Lower leg skin (tissue), 4 donors: ENCODE measurements at regions not wholly inside any gene's neighbourhood (a gene's known extent, or its start where the extent isn't known, plus 50 kb on each side); places are given as distances from the start of the nearest gene placed in this dataset.

Source experiments
- DNase-seq, 2 donors: peaks; one replicate each; pipeline ENCODE4 v3.0.0-alpha.2; 2019; ENCODE audit warnings: low spot score in 2 of 2
- H3K4me3 ChIP-seq: fragments of 200-600 bp; sonication (generic); 2 replicates; pipeline ENCODE4 v1.5.1; 2017; ENCODE audit warnings: mild to moderate bottlenecking, low read depth; ENCODE audit not compliant: poor library complexity, severe bottlenecking
- CTCF ChIP-seq, 3 donors: fragments of 450-650 bp; IDR thresholded peaks; one replicate each; pipeline ENCODE4 v1.5.1; 2016; ENCODE audit warnings: antibody characterized with exemption in 3 of 3, mild to moderate bottlenecking in 3 of 3, moderate library complexity in 2 of 3
- POLR2A ChIP-seq, 2 donors: fragments of 450-650 bp; IDR thresholded peaks; one replicate each; pipeline ENCODE4 v1.6.1; 2016 to 2017; ENCODE audit warnings: antibody characterized with exemption in 2 of 2, mild to moderate bottlenecking in 1 of 2, moderate library complexity in 1 of 2
- WGBS, 2 donors: methylation state at CpG; one replicate each; pipeline ENCODE4 v1.1.5; 2018; 5-methylcytosine and 5-hydroxymethylcytosine counted together
- intact Hi-C: fragments of 100-400 bp; cut with DNase I; formaldehyde crosslinking; loops from one replicate; pipeline ENCODE4 v1.15.0; 2023; ENCODE audit warnings: low total_unique reads

- 93 to 94% methylated on average over 5 of the region's 5 CpGs for WGBS, 2 donors
- no peak for DNase-seq
- intact Hi-C loops: no loop called here
- no peak overlapping the region for H3K4me3 ChIP-seq
- TF ChIP-seq CTCF (IDR thresholded peaks at IDR 0.05): no peak
- TF ChIP-seq POLR2A (IDR thresholded peaks at IDR 0.05): no peak
Measured at GRCh38 chr2:239747771-239748170, 277.4 kb downstream of the NDUFA10 start.

DNA sequence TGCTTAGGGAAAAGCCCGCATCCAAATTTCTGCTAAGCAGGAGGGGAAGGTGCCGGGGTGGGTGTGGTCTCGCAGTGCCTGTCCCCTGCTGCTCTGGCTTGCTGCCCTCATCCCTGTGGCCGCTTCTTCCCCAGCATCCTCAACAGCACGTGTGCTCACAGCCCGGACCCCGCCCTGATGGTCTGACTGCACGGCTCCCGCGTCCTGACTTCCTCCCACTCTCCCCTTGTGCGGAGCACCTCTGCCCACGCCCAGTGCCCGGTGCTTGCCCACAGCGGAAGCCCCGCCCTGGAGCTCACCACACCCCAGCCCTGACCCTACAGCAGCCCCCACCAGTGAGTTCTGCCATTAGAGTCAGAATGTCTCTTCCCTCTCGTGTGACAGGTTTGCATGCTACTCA, 277.9 kb downstream of the NDUFA10 start:
- TF ChIP-seq CTCF (IDR thresholded peaks at IDR 0.05) (no peak), POLR2A (IDR thresholded peaks at IDR 0.05) (no peak)
- no peak overlapping the region for H3K4me3 ChIP-seq
- 54 to 60% methylated on average over 16 of the region's 16 CpGs for WGBS, 2 donors
- DNase-seq: no peak
- intact Hi-C loops: no loop called here

DNA sequence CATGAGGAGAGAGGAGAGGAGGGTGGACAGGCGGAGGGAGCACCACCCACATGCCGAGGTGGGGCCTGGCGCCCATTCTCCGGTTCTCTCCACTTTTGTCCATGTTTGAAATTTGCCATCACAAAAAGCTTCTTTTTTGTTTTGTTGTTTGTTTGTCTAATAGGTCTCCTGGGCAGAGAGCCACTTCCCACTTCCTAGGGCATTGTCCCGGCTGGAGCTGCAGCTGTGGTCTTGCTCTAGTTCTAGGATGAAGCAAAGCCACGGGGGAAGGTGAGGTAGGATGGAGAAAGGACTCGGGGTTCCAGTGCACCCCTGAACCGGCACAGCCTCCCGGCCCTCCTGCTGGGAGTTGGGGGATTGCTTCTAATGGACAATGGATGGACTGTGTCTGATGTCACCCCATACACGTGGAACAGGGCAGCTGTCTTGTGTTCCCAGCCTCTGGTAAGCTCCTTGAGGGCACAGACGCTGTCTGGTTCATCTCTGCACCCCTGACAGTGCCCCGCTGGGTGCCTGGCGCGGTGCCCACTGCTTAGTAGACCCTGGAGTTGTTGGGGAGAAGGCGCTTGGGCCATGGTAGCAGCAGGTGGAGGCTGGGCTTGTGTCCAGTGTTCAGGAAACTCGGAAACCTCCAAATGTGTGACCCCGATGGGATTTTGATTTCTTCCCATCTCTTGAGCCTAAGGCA, 278.4 kb downstream of the NDUFA10 start:
- TF ChIP-seq CTCF (IDR thresholded peaks at IDR 0.05): no peak
- no peak for TF ChIP-seq POLR2A (IDR thresholded peaks at IDR 0.05)
- WGBS, 2 donors: 69 to 75% methylated on average over 16 to 17 of the region's 17 CpGs
- no peak overlapping the region for H3K4me3 ChIP-seq
- intact Hi-C loops: no loop called here
- no peak for DNase-seq

GRCh38 chr2:239745386-239746227, 279.5 kb downstream of the NDUFA10 start:
- intact Hi-C loops: no loop called here
- DNase-seq: no peak
- 72 to 73% methylated on average over 24 of the region's 24 CpGs for WGBS, 2 donors

DNA sequence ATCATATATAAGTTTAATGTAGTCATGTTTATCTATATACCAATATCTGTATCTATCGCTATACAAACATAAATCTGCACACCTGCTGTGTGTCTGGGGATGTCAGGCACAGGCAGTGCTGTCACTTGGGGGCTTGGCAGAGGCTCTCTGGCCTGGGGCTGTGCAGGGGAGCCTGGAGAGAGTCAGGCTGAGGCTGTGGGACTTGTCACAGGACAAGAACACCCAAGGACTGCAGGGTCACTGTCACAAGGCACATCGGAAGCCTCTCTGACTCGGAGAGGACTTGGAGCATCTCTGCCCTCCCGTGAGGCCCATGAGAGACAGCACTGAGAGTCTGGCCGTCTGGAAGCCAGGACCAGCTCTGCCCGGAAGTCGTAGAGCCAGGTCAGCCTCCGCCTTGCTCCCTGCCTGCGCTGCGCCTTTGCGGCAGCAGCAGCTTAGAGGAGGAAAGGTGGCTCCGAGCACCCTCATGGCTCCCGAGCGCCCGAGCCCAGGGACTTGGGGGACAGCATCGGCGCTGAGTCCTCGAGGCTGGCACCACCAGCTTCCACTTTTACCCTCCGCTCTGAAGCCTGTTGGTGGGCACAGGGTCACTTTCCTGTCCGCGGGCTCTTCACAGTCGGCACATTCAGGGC, 280.3 kb downstream of the NDUFA10 start:
- no peak for DNase-seq
- intact Hi-C loops: no loop called here
- H3K4me3 ChIP-seq: no peak overlapping the region
- TF ChIP-seq POLR2A (IDR thresholded peaks at IDR 0.05) (no peak), CTCF (IDR thresholded peaks at IDR 0.05) (no peak)
- 92 to 93% methylated on average over 22 of the region's 22 CpGs for WGBS, 2 donors

More at GRCh38 chr2:239745386-239746227, 279.5 kb downstream of the NDUFA10 start:
- TF ChIP-seq POLR2A (IDR thresholded peaks at IDR 0.05): no peak
- TF ChIP-seq CTCF (IDR thresholded peaks at IDR 0.05): no peak
- no peak overlapping the region for H3K4me3 ChIP-seq
